H9 (cell line): ENCODE measurements at regions not wholly inside any gene's neighbourhood (a gene's known extent, or its start where the extent isn't known, plus 50 kb on each side); places are given as distances from the start of the nearest gene placed in this dataset.

Source experiments
- DNase-seq: peaks from one replicate; pipeline ENCODE4 v3.0.0-alpha.2; 2017
- H2AFZ ChIP-seq: one replicate; pipeline ENCODE4 v1.6.1; 2013; ENCODE audit warnings: mild to moderate bottlenecking, low read length, control low read depth, moderate library complexity
- H2AK5ac ChIP-seq: 2 replicates; pipeline ENCODE4 v1.6.1; 2013; ENCODE audit warnings: low read length, control low read depth, mixed read lengths; ENCODE audit not compliant: insufficient read length
- H2BK120ac ChIP-seq: one replicate; pipeline ENCODE4 v1.6.1; 2013; ENCODE audit warnings: low read depth, mild to moderate bottlenecking, low read length, control low read depth, inconsistent platforms; ENCODE audit not compliant: poor library complexity, severe bottlenecking
- H2BK12ac ChIP-seq: 2 replicates; pipeline ENCODE4 v1.6.1; 2013; ENCODE audit warnings: low read length, control low read depth, mixed read lengths, low read depth; ENCODE audit not compliant: insufficient read length
- H2BK15ac ChIP-seq: 2 replicates; pipeline ENCODE4 v1.6.1; 2013; ENCODE audit warnings: low read depth, low read length, control low read depth
- H2BK20ac ChIP-seq: one replicate; pipeline ENCODE4 v1.6.1; 2013; ENCODE audit warnings: low read depth, mild to moderate bottlenecking, low read length, control low read depth, inconsistent platforms; ENCODE audit not compliant: poor library complexity, severe bottlenecking
- H2BK5ac ChIP-seq: 2 replicates; pipeline ENCODE4 v1.6.1; 2013; ENCODE audit warnings: low read length, control low read depth, mixed read lengths; ENCODE audit not compliant: insufficient read length
- H3K14ac ChIP-seq: 2 replicates; pipeline ENCODE4 v1.6.1; 2013; ENCODE audit warnings: low read length, control low read depth; ENCODE audit not compliant: insufficient read depth
- H3K18ac ChIP-seq: 2 replicates; pipeline ENCODE4 v1.6.1; 2013; ENCODE audit warnings: low read depth, mild to moderate bottlenecking, mixed read lengths, low read length, control low read depth; ENCODE audit not compliant: insufficient read length
- H3K23ac ChIP-seq: 2 replicates; pipeline ENCODE4 v1.6.1; 2013; ENCODE audit warnings: low read length, control low read depth, mixed read lengths, low read depth; ENCODE audit not compliant: insufficient read length
- H3K23me2 ChIP-seq: 2 replicates; pipeline ENCODE4 v1.6.1; 2013; ENCODE audit warnings: low read depth, mild to moderate bottlenecking, mixed read lengths, low read length, control low read depth; ENCODE audit not compliant: insufficient read length, poor library complexity, severe bottlenecking
- H3K27ac ChIP-seq: 2 replicates; pipeline ENCODE4 v1.5.1; 2013; ENCODE audit warnings: low read length, control low read depth, mixed read lengths, low read depth; ENCODE audit not compliant: insufficient read length
- H3K27me3 ChIP-seq: 2 replicates; pipeline ENCODE4 v1.6.1; 2013; ENCODE audit warnings: low read length, control low read depth, inconsistent platforms; ENCODE audit not compliant: insufficient read depth
- H3K4ac ChIP-seq: 2 replicates; pipeline ENCODE4 v1.6.1; 2013; ENCODE audit warnings: low read depth, mild to moderate bottlenecking, control low read depth, inconsistent platforms, low read length, moderate library complexity
- H3K4me1 ChIP-seq: 2 replicates; pipeline ENCODE4 v1.6.1; 2013; ENCODE audit warnings: low read length, control low read depth, inconsistent platforms; ENCODE audit not compliant: insufficient read depth
- H3K4me2 ChIP-seq: 2 replicates; pipeline ENCODE4 v1.6.1; 2013; ENCODE audit warnings: low read length, control low read depth, mixed read lengths; ENCODE audit not compliant: insufficient read length, insufficient read depth
- H3K56ac ChIP-seq: 2 replicates; pipeline ENCODE4 v1.6.1; 2013; ENCODE audit warnings: low read depth, mild to moderate bottlenecking, mixed read lengths, low read length, control low read depth; ENCODE audit not compliant: insufficient read length
- H3K79me1 ChIP-seq: 2 replicates; pipeline ENCODE4 v1.6.1; 2013; ENCODE audit warnings: low read depth, mild to moderate bottlenecking, moderate library complexity, low read length, control low read depth, inconsistent platforms; ENCODE audit not compliant: insufficient read depth, poor library complexity, severe bottlenecking
- H3K79me2 ChIP-seq: 2 replicates; pipeline ENCODE4 v1.6.1; 2013; ENCODE audit warnings: low read length, control low read depth, inconsistent platforms; ENCODE audit not compliant: insufficient read depth
- H3K9ac ChIP-seq: 2 replicates; pipeline ENCODE4 v1.6.1; 2013; ENCODE audit warnings: low read length, control low read depth, mixed read lengths; ENCODE audit not compliant: insufficient read length; ENCODE audit errors: extremely low read depth
- H3K9me3 ChIP-seq: one replicate; pipeline ENCODE4 v1.6.1; 2013; ENCODE audit warnings: low read depth, low read length, inconsistent platforms; ENCODE audit not compliant: control insufficient read depth
- H3T11ph ChIP-seq: one replicate; pipeline ENCODE4 v1.6.1; 2013; ENCODE audit warnings: mild to moderate bottlenecking, low read length, control low read depth, inconsistent platforms
- H4K20me1 ChIP-seq: one replicate; pipeline ENCODE4 v1.6.1; 2013; ENCODE audit not compliant: control insufficient read depth, insufficient read length, insufficient read depth
- H4K5ac ChIP-seq: 2 replicates; pipeline ENCODE4 v1.6.1; 2013; ENCODE audit warnings: low read depth, mild to moderate bottlenecking, mixed read lengths, low read length, control low read depth; ENCODE audit not compliant: insufficient read length
- H4K8ac ChIP-seq: replicated peaks from 2 replicates; pipeline ENCODE4 v1.6.1; 2013; ENCODE audit warnings: low read length, control low read depth, mixed read lengths, low read depth; ENCODE audit not compliant: insufficient read length
- H4K91ac ChIP-seq: 2 replicates; pipeline ENCODE4 v1.6.1; 2013; ENCODE audit warnings: low read depth, mild to moderate bottlenecking, moderate library complexity, mixed read lengths, low read length, control low read depth; ENCODE audit not compliant: insufficient read length
- H3K27ac Mint-ChIP-seq, 3 experiments: 2 replicates in 2 of 3; 3 replicates in 1 of 3; pipeline ENCODE4 v1.8.0; 2020 to 2021; ENCODE audit warnings: mixed read lengths in 3 of 3, mild to moderate bottlenecking in 1 of 3, moderate library complexity in 1 of 3
- H3K27me3 Mint-ChIP-seq: 2 replicates; pipeline ENCODE4 v1.8.0; 2021; ENCODE audit warnings: low read depth, mild to moderate bottlenecking, moderate library complexity, mixed read lengths
- H3K36me3 Mint-ChIP-seq, 3 experiments: 2 replicates in 2 of 3; 3 replicates in 1 of 3; pipeline ENCODE4 v1.8.0; 2020 to 2021; ENCODE audit warnings: low read depth in 3 of 3, mixed read lengths in 3 of 3; ENCODE audit not compliant: insufficient read depth in 1 of 3
- H3K4me1 Mint-ChIP-seq, 2 experiments: 2 replicates each; pipeline ENCODE4 v1.8.0; 2020; ENCODE audit warnings: mixed read lengths in 2 of 2
- H3K4me3 Mint-ChIP-seq, 2 experiments: 2 replicates in 1 of 2; 3 replicates in 1 of 2; pipeline ENCODE4 v1.8.0; 2020 to 2021; ENCODE audit warnings: mild to moderate bottlenecking in 2 of 2, mixed read lengths in 2 of 2, moderate library complexity in 1 of 2
- H3K9me3 Mint-ChIP-seq, 2 experiments: 2 replicates in 1 of 2; 3 replicates in 1 of 2; pipeline ENCODE4 v1.8.0; 2020; ENCODE audit warnings: mild to moderate bottlenecking in 2 of 2, mixed read lengths in 2 of 2, moderate library complexity in 1 of 2
- WGBS: extraction: QIAGEN DNeasy Blood & Tissue Kit; methylation state at CpG from one replicate; pipeline ENCODE4 v1.1.7; 2013; ENCODE audit warnings: missing lambda C conversion rate, low lambda C conversion rate, mixed read lengths; ENCODE audit not compliant: insufficient read length; ENCODE audit errors: extremely low coverage; 5-methylcytosine and 5-hydroxymethylcytosine counted together
- TF ChIP-seq, protein P1 (sequence below): fragments of 200-600 bp; sonication (generic); conservative IDR thresholded peaks from 3 replicates; pipeline ENCODE4 v1.8.0; 2021; ENCODE audit warnings: antibody characterized with exemption, mild to moderate bottlenecking

DNA sequence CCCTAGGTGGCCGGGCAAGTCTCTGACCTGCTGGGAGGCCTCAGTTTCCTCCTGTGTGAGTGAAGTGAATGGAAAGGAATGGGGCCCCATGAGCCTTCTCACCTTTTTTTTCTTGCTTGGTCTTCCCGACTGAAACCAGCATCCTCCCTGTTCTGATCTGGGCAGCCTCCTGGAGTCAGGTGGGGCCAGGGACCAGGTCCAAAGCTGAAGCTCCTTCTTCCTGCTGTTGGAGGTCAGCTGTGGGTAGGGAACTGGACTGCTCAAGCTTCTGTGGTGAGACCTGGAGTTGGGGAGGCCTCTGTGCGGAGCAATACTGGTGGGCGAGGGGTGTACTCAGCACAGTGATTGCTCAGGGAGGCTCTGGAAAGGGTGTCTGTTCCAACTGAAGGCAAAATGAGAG is 99.7 kb downstream of the PCSK1 start:
- Histone ChIP-seq H3K9me3 (no peaks in the 10 kb centered on the region), H2AK5ac (no peak overlapping the region), H2BK5ac (no peak overlapping the region), H2BK15ac (no peak overlapping the region), H3K9ac (no peak overlapping the region), H2BK20ac (no peak overlapping the region), H3K4me1 (no peaks in the 10 kb centered on the region), H2BK120ac (no peak overlapping the region), H3K27ac (no peak overlapping the region), H3K4me2 (no peak overlapping the region), H4K8ac (no peak overlapping the region), H3K56ac (no peak overlapping the region), H3K79me2 (no peaks in the 10 kb centered on the region), H4K5ac (no peak overlapping the region), H3K4ac (no peak overlapping the region), H3K23me2 (no peaks in the 10 kb centered on the region), H3K79me1 (no peaks in the 10 kb centered on the region), H3T11ph (no peak overlapping the region), H3K14ac (no peak overlapping the region), H3K18ac (no peak overlapping the region), H3K27me3 (no peaks in the 10 kb centered on the region), H2BK12ac (no peak overlapping the region), H3K23ac (no peak overlapping the region), H4K20me1 (no peaks in the 10 kb centered on the region), H2AFZ (no peak overlapping the region), H4K91ac (no peak overlapping the region)
- Mint-ChIP-seq H3K4me1 (peaks cover 5 to 9% of the 10 kb centered on the region in 2 experiments; a peak in 3 of 4 replicates), H3K9me3 (no peaks in the 10 kb centered on the region), H3K27ac (peak overlapping the region in 1 of 3 experiments; percentile 88; a peak in 1 of 7 replicates), H3K36me3 (no peaks in the 10 kb centered on the region), H3K27me3 (no peaks in the 10 kb centered on the region), H3K4me3 (no peak overlapping the region)
- TF ChIP-seq, protein P1, sequence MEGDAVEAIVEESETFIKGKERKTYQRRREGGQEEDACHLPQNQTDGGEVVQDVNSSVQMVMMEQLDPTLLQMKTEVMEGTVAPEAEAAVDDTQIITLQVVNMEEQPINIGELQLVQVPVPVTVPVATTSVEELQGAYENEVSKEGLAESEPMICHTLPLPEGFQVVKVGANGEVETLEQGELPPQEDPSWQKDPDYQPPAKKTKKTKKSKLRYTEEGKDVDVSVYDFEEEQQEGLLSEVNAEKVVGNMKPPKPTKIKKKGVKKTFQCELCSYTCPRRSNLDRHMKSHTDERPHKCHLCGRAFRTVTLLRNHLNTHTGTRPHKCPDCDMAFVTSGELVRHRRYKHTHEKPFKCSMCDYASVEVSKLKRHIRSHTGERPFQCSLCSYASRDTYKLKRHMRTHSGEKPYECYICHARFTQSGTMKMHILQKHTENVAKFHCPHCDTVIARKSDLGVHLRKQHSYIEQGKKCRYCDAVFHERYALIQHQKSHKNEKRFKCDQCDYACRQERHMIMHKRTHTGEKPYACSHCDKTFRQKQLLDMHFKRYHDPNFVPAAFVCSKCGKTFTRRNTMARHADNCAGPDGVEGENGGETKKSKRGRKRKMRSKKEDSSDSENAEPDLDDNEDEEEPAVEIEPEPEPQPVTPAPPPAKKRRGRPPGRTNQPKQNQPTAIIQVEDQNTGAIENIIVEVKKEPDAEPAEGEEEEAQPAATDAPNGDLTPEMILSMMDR: no peak
- WGBS: no CpG with 5 or more reads among the region's 4 CpGs
- no peak for DNase-seq
